Osteoblast (primary cell): ENCODE measurements at regions not wholly inside any gene's neighbourhood (a gene's known extent, or its start where the extent isn't known, plus 50 kb on each side); places are given as distances from the start of the nearest gene placed in this dataset.

Source experiments
- DNase-seq: peaks from one replicate; pipeline ENCODE4 v3.0.0; 2011; ENCODE audit warnings: low spot score, mixed read lengths; ENCODE audit not compliant: insufficient read length; ENCODE audit errors: missing footprints
- H2AFZ ChIP-seq: 2 replicates; pipeline ENCODE4 v1.6.0; 2011; ENCODE audit warnings: mild to moderate bottlenecking, low read length
- H3K27ac ChIP-seq: 2 replicates; pipeline ENCODE4 v1.5.1; 2011; ENCODE audit warnings: mild to moderate bottlenecking, low read depth, low read length, moderate library complexity
- H3K27me3 ChIP-seq: 2 replicates; pipeline ENCODE4 v1.6.0; 2012; ENCODE audit warnings: mild to moderate bottlenecking, control low read depth, inconsistent platforms, low read length, moderate library complexity; ENCODE audit not compliant: insufficient read depth
- H3K36me3 ChIP-seq: 2 replicates; pipeline ENCODE4 v1.5.1; 2011; ENCODE audit warnings: mild to moderate bottlenecking, low read length, control low read depth, moderate library complexity; ENCODE audit not compliant: insufficient read depth
- H3K4me1 ChIP-seq: 2 replicates; pipeline ENCODE4 v1.5.1; 2011; ENCODE audit warnings: mild to moderate bottlenecking, low read length, control low read depth, moderate library complexity; ENCODE audit not compliant: insufficient read depth
- H3K4me2 ChIP-seq: 2 replicates; pipeline ENCODE4 v1.6.0; 2011; ENCODE audit warnings: mild to moderate bottlenecking, low read length; ENCODE audit not compliant: insufficient read depth
- H3K4me3 ChIP-seq: fragments of 200-600 bp; sonication (generic); 3 replicates; pipeline ENCODE4 v1.5.1; 2012; ENCODE audit warnings: mild to moderate bottlenecking, low read length, inconsistent platforms; ENCODE audit not compliant: insufficient read depth
- H3K79me2 ChIP-seq: 2 replicates; pipeline ENCODE4 v1.6.0; 2012; ENCODE audit warnings: mild to moderate bottlenecking, low read length, control low read depth, inconsistent platforms; ENCODE audit not compliant: insufficient read depth
- H3K9me3 ChIP-seq: 2 replicates; pipeline ENCODE4 v1.5.1; 2011; ENCODE audit warnings: low read depth, low read length, control low read depth
- H4K20me1 ChIP-seq: 2 replicates; pipeline ENCODE4 v1.6.0; 2012; ENCODE audit warnings: mild to moderate bottlenecking, low read length, control low read depth; ENCODE audit not compliant: insufficient read depth
- TF ChIP-seq, protein P1 (sequence below): IDR thresholded peaks from 2 replicates; pipeline ENCODE4 v1.5.1; 2011; ENCODE audit warnings: mild to moderate bottlenecking, low read depth, low read length, moderate library complexity; ENCODE audit errors: extremely low read depth

DNA sequence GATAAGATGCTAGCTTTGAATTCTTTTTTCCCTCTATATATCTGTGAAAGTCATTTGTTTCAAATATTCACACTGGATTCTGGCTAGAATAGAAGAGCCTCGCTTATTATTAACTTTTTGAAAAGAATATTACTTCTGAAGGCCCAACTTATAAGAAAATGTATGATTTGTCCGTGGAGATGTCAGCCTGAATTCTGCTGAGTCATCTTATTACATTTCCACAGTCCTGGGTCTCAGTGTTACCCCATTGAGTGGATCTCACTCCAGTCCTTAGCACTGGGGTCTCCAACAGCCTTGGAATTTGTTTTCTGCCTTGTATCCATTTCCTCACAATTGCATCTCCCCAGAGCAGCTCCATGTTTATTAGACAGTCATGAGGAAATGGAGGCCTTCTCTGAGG is 907.9 kb downstream of the VRK1 start:
- H3K27me3 ChIP-seq = no peaks in the 10 kb centered on the region
- H4K20me1 ChIP-seq = no peaks in the 10 kb centered on the region
- H3K4me1 ChIP-seq = no peaks in the 10 kb centered on the region
- TF ChIP-seq, protein P1, sequence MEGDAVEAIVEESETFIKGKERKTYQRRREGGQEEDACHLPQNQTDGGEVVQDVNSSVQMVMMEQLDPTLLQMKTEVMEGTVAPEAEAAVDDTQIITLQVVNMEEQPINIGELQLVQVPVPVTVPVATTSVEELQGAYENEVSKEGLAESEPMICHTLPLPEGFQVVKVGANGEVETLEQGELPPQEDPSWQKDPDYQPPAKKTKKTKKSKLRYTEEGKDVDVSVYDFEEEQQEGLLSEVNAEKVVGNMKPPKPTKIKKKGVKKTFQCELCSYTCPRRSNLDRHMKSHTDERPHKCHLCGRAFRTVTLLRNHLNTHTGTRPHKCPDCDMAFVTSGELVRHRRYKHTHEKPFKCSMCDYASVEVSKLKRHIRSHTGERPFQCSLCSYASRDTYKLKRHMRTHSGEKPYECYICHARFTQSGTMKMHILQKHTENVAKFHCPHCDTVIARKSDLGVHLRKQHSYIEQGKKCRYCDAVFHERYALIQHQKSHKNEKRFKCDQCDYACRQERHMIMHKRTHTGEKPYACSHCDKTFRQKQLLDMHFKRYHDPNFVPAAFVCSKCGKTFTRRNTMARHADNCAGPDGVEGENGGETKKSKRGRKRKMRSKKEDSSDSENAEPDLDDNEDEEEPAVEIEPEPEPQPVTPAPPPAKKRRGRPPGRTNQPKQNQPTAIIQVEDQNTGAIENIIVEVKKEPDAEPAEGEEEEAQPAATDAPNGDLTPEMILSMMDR = no peak
- no peaks in the 10 kb centered on the region for H3K79me2 ChIP-seq
- H3K4me2 ChIP-seq = no peak overlapping the region
- H3K4me3 ChIP-seq = no peak overlapping the region
- no peaks in the 10 kb centered on the region for H3K9me3 ChIP-seq
- H3K36me3 ChIP-seq = no peaks in the 10 kb centered on the region
- H3K27ac ChIP-seq = no peak overlapping the region
- DNase-seq = no peak
- H2AFZ ChIP-seq = no peak overlapping the region

DNA sequence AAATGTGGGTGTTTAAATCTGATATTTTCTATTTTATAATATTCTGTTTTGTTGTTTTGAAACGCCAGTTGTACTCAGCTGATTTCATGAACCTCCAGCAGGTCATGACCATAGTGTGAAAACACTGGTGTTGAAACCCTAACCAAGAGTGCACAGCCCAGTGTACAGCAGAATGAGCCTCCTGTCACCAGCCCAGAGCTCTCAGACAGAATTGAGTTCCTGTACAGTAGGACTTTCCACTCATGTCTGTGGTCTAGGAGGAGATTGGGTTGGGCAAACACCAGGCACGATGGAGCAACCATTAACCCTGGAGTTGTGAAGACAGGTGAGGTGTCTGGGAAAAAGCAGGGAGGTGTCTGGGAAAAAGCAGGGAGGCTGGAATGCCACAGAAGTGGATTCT is 908.8 kb downstream of the VRK1 start:
- Histone ChIP-seq H2AFZ (no peak overlapping the region), H4K20me1 (no peaks in the 10 kb centered on the region), H3K4me1 (no peaks in the 10 kb centered on the region), H3K9me3 (no peaks in the 10 kb centered on the region), H3K36me3 (no peaks in the 10 kb centered on the region), H3K4me3 (no peak overlapping the region), H3K27ac (no peak overlapping the region), H3K4me2 (no peak overlapping the region), H3K27me3 (no peaks in the 10 kb centered on the region), H3K79me2 (no peaks in the 10 kb centered on the region)
- DNase-seq = no peak
- TF ChIP-seq, protein P1 = no peak

DNA sequence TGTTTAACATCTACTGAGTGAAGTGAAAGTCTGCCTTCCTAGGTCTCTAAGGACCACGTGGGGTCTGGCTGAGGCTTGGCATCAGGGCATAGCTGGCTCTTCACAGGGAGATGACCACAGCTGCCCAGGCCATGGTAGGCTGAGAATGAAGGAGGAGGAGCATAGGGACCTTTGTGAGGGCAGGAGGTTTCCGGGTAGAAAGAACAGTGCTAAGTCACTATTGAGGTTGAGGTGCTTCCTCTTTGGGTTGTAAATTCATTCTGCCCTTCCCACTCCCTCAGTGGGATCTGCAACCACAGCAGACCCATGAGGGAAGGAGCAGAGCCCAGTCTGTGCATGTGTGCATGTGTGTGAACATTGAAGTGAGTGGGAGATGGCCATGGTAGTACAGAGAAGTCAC is 909.6 kb downstream of the VRK1 start:
- H2AFZ ChIP-seq = no peak overlapping the region
- DNase-seq = no peak
- no peaks in the 10 kb centered on the region for H4K20me1 ChIP-seq
- H3K27me3 ChIP-seq = no peaks in the 10 kb centered on the region
- H3K4me3 ChIP-seq = no peak overlapping the region
- H3K4me2 ChIP-seq = no peak overlapping the region
- H3K9me3 ChIP-seq = no peaks in the 10 kb centered on the region
- H3K4me1 ChIP-seq = no peaks in the 10 kb centered on the region
- TF ChIP-seq, protein P1 = no peak
- H3K36me3 ChIP-seq = no peaks in the 10 kb centered on the region
- no peaks in the 10 kb centered on the region for H3K79me2 ChIP-seq
- H3K27ac ChIP-seq = no peak overlapping the region

DNA sequence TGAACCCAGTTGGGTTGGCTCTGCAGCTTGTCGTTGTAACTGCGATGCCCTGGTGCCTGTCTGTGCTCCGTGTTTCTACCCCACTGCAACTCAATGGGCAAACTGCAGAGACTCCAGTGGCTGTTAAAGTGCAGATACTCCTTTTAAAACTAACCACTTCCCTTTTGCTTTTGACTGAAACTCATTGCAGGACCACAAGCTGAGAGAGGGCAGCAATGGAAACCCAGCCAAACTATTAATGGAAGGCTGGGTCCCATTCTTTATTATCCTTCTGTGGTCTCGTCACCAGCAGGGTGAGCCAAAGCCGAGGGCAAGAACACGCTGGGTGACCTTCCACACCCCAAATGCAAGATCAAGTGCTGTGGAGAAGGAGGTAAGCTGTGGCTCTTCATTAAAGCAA is 910.4 kb downstream of the VRK1 start:
- no peaks in the 10 kb centered on the region for H3K9me3 ChIP-seq
- no peaks in the 10 kb centered on the region for H4K20me1 ChIP-seq
- no peak overlapping the region for H2AFZ ChIP-seq
- H3K27ac ChIP-seq = no peak overlapping the region
- no peaks in the 10 kb centered on the region for H3K27me3 ChIP-seq
- TF ChIP-seq, protein P1 = no peak
- no peak for DNase-seq
- H3K4me2 ChIP-seq = no peak overlapping the region
- H3K36me3 ChIP-seq = no peaks in the 10 kb centered on the region
- H3K4me1 ChIP-seq = no peaks in the 10 kb centered on the region
- H3K4me3 ChIP-seq = no peak overlapping the region
- no peaks in the 10 kb centered on the region for H3K79me2 ChIP-seq
